Ishikawa (cell line): ENCODE measurements at regions not wholly inside any gene's neighbourhood (a gene's known extent, or its start where the extent isn't known, plus 50 kb on each side); places are given as distances from the start of the nearest gene placed in this dataset.

ENCODE experiments used
- EP300 ChIP-seq: IDR thresholded peaks from 2 replicates; pipeline ENCODE4 v1.6.1; 2012; ENCODE audit warnings: borderline replicate concordance
- FOXM1 ChIP-seq: IDR thresholded peaks from 2 replicates; pipeline ENCODE4 v1.6.1; 2012; ENCODE audit warnings: low read depth, borderline replicate concordance
- MAX ChIP-seq: IDR thresholded peaks from 2 replicates; pipeline ENCODE4 v1.6.1; 2012
- RAD21 ChIP-seq: IDR thresholded peaks from 2 replicates; pipeline ENCODE4 v1.6.1; 2012; ENCODE audit warnings: low read depth
- TAF1 ChIP-seq: IDR thresholded peaks from 2 replicates; pipeline ENCODE4 v1.6.1; 2012; ENCODE audit warnings: low read depth, mild to moderate bottlenecking
- USF1 ChIP-seq: IDR thresholded peaks from 2 replicates; pipeline ENCODE4 v1.6.1; 2012
- ZBTB7A ChIP-seq: IDR thresholded peaks from 2 replicates; pipeline ENCODE4 v1.6.1; 2012; ENCODE audit warnings: low read depth
- TF ChIP-seq, protein P1 (sequence below): IDR thresholded peaks from 2 replicates; pipeline ENCODE4 v1.6.1; 2012; ENCODE audit warnings: low read depth, mild to moderate bottlenecking

DNA sequence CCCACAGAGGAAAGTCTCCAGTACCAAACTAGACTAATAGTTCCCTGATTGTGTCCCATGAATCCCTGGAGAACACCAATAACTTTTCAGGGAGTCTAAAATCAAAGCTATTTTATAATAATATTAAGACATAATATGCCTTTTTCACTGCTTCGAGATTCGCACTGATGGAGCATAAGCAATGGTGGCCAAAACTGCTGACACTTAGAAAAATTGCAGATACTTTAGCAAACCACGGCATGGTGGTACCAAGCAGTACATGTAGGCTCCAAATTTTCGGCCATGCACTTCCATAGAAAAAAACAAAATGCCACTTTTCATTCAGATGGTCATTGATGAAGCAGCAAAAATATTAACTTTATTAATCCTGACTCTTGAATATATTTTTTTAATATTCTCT, 100.3 kb upstream of the PCSK1 start:
- no peak for TF ChIP-seq MAX
- TF ChIP-seq USF1, result no peak
- TF ChIP-seq TAF1, result no peak
- no peak for TF ChIP-seq RAD21
- TF ChIP-seq, protein P1, sequence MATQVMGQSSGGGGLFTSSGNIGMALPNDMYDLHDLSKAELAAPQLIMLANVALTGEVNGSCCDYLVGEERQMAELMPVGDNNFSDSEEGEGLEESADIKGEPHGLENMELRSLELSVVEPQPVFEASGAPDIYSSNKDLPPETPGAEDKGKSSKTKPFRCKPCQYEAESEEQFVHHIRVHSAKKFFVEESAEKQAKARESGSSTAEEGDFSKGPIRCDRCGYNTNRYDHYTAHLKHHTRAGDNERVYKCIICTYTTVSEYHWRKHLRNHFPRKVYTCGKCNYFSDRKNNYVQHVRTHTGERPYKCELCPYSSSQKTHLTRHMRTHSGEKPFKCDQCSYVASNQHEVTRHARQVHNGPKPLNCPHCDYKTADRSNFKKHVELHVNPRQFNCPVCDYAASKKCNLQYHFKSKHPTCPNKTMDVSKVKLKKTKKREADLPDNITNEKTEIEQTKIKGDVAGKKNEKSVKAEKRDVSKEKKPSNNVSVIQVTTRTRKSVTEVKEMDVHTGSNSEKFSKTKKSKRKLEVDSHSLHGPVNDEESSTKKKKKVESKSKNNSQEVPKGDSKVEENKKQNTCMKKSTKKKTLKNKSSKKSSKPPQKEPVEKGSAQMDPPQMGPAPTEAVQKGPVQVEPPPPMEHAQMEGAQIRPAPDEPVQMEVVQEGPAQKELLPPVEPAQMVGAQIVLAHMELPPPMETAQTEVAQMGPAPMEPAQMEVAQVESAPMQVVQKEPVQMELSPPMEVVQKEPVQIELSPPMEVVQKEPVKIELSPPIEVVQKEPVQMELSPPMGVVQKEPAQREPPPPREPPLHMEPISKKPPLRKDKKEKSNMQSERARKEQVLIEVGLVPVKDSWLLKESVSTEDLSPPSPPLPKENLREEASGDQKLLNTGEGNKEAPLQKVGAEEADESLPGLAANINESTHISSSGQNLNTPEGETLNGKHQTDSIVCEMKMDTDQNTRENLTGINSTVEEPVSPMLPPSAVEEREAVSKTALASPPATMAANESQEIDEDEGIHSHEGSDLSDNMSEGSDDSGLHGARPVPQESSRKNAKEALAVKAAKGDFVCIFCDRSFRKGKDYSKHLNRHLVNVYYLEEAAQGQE, result no peak
- no peak for TF ChIP-seq EP300
- TF ChIP-seq FOXM1, result no peak
- no peak for TF ChIP-seq ZBTB7A
